ENCODE measurements at regions not wholly inside any gene's neighbourhood (a gene's known extent, or its start where the extent isn't known, plus 50 kb on each side); places are given as distances from the start of the nearest gene placed in this dataset.

DNA sequence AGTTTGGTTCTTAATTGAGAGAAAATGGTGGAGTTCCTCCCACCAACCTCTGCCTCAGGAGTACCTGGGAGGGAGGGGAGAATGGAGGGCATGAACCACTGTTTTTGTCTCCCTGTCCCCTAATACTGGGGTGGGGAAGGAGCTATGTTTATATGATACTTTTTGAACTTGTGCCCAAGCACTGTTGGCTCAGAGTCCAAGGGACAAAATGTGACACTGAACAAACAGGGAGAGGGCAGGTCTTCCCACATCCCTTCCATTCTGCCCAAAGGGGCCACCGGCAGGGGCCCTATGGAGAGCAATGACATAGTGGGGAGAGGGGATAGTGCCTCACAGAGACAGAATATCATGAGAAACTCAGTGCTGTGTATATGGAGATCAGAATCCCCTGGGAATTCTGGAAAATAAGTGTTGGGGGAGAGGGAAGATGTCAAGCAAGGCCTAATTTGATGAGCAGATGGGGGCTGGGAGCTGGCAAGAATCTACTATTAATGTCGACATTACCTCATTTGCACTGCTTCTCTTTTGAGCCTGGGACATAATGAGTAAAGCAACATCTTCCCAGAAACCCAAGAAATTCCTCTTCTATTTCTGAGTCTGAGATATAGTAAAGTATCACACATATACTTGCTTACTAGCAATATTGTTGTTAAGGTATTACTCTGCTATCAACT is 180.6 kb downstream of the CYP26A1 start:
- H3K4me3 ChIP-seq (ENCODE audit: low read length): no peak overlapping the region
- ATAC-seq (ENCODE audit: poor library complexity) (no peak), DNase-seq (no peak)
- peaks cover 4% of the 10 kb centered on the region for H3K27me3 Mint-ChIP-seq
- H3K36me3 Mint-ChIP-seq (ENCODE audit: low read depth): no peaks in the 10 kb centered on the region
- H3K9me3 ChIP-seq (ENCODE audit: control insufficient read depth in 1 of 2, insufficient read depth in 1 of 2, low read length in 2 of 2): no peaks in the 10 kb centered on the region
- POLR2A ChIA-PET: no interaction called here
- no peaks in the 10 kb centered on the region for H3K27me3 ChIP-seq (ENCODE audit: control insufficient read depth in 1 of 2, insufficient read depth in 2 of 2, low read length in 2 of 2)
- H3K36me3 ChIP-seq (ENCODE audit: insufficient read depth, low read length): no peaks in the 10 kb centered on the region
- H3K9me3 Mint-ChIP-seq: no peaks in the 10 kb centered on the region
- intact Hi-C loops (cut with DNase I, micrococcal nuclease): no loop called here
- H3K4me1 Mint-ChIP-seq (ENCODE audit: low read depth): no peaks in the 10 kb centered on the region
- CTCF ChIA-PET: no interaction called here
- no peak overlapping the region for H3K4me3 Mint-ChIP-seq
- no peak overlapping the region for H3K27ac ChIP-seq (ENCODE audit: low read depth in 1 of 2, low read length in 2 of 2)
- no peak for TF ChIP-seq CTCF (IDR thresholded peaks at IDR 0.05)
- no peak overlapping the region for H3K27ac Mint-ChIP-seq
- no peaks in the 10 kb centered on the region for H3K4me1 ChIP-seq (ENCODE audit: insufficient read depth, low read length)

- H3K36me3 Mint-ChIP-seq (ENCODE audit: low read depth): no peaks in the 10 kb centered on the region
- CTCF ChIA-PET: no interaction called here
- DNase-seq (no peak), ATAC-seq (ENCODE audit: poor library complexity) (no peak)
- no peak overlapping the region for H3K4me3 ChIP-seq (ENCODE audit: low read length)
- POLR2A ChIA-PET: no interaction called here
- intact Hi-C loops (cut with DNase I, micrococcal nuclease): no loop called here
- TF ChIP-seq CTCF (IDR thresholded peaks at IDR 0.05): no peak
- H3K27me3 ChIP-seq (ENCODE audit: control insufficient read depth in 1 of 2, insufficient read depth in 2 of 2, low read length in 2 of 2): no peaks in the 10 kb centered on the region
- no peaks in the 10 kb centered on the region for H3K4me1 Mint-ChIP-seq (ENCODE audit: low read depth)
- H3K9me3 Mint-ChIP-seq: no peaks in the 10 kb centered on the region
- no peaks in the 10 kb centered on the region for H3K9me3 ChIP-seq (ENCODE audit: control insufficient read depth in 1 of 2, insufficient read depth in 1 of 2, low read length in 2 of 2)
- no peak overlapping the region for H3K27ac Mint-ChIP-seq
- no peak overlapping the region for H3K4me3 Mint-ChIP-seq
- no peak overlapping the region for H3K27ac ChIP-seq (ENCODE audit: low read depth in 1 of 2, low read length in 2 of 2)
- H3K4me1 ChIP-seq (ENCODE audit: insufficient read depth, low read length): no peaks in the 10 kb centered on the region
- no peaks in the 10 kb centered on the region for H3K36me3 ChIP-seq (ENCODE audit: insufficient read depth, low read length)
- H3K27me3 Mint-ChIP-seq: peaks cover 4% of the 10 kb centered on the region
These were observed 181.9 kb downstream of the CYP26A1 start for GRCh38 chr10:93255546-93255945.
